ENCODE measurements at regions not wholly inside any gene's neighbourhood (a gene's known extent, or its start where the extent isn't known, plus 50 kb on each side); places are given as distances from the start of the nearest gene placed in this dataset.
"Not testable (repeated sequence)": the region's sequence is repeated elsewhere in the genome, so short reads cannot be mapped to it uniquely, and the experiment has no call there.

DNA sequence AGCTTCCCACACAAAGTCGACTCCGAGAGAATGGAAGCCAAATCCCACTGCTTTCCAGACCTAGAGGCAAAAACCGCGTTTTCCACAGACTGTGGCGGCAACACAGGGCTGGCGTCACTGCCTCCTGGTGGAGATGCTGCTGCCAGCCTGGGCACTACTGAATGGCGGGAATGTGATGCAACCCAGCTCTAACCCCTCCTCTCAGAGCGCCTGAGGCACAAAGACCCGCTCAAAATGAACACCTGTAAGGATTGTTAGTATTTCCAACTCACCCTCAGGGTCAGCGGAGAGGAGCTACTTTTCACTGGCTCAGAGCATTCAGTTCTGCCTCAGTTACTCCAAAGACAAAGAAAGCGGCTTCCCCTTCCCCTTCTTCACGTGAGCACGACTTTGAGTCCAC lies 548.0 kb upstream of the SALL3 start:
- no peak for DNase-seq

GRCh38 chr18:78433562-78433961 lies 546.1 kb upstream of the SALL3 start:
- no peak for DNase-seq

GRCh38 chr18:78436110-78436509 lies 543.5 kb upstream of the SALL3 start:
- DNase-seq, result no peak

DNA sequence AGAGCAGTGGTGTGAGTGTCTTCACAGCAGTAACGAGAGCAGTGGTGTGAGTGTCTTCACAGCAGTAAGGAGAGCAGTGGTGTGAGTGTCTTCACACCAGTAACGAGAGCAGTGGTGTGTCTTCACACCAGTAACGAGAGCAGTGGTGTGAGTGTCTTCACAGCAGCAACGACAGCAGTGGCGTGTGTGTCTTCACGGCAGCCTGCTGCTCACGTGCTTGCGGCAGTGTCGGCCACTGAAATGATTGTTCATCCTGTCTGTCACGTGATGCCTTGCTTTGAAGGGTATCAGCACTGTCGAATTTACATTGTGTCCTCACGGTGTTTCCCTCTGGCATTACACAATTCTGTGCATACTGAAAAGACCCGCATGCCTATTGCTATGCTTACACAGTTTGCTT lies 541.4 kb upstream of the SALL3 start:
- DNase-seq, result not testable (repeated sequence)

- no peak for DNase-seq
Measured at GRCh38 chr18:78445880-78446279, 533.7 kb upstream of the SALL3 start.

GRCh38 chr18:78447211-78447610 lies 532.4 kb upstream of the SALL3 start:
- no peak for DNase-seq

- DNase-seq, result no peak
Measured at GRCh38 chr18:78448106-78448505, 531.5 kb upstream of the SALL3 start.

- DNase-seq, result no peak
Measured at GRCh38 chr18:78448591-78448990, 531.0 kb upstream of the SALL3 start.

GRCh38 chr18:78454221-78454620 lies 525.4 kb upstream of the SALL3 start:
- DNase-seq, result no peak

DNA sequence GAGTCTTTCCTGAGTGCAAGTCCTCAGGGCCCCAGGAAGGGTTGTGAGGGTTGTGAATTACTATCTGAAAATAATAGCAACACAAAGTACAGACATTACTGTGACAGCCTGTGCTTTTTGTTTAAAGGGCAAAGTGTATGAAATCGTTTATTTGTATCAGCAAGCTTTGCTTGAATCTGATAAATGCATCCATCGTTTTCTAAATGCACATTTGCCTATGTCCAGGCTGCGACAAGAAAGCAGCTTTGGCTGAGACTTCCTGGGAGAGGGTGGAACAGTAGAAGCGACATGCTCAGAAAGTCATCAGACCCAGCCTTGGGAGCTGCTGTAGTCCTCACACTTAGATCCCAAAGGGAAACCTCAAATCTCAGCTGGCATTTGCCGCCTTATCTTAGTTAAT lies 524.2 kb upstream of the SALL3 start:
- no peak for DNase-seq

- no peak for DNase-seq
Measured at GRCh38 chr18:78457011-78457410, 522.6 kb upstream of the SALL3 start.

GRCh38 chr18:78457731-78458130 lies 521.9 kb upstream of the SALL3 start:
- no peak for DNase-seq

DNA sequence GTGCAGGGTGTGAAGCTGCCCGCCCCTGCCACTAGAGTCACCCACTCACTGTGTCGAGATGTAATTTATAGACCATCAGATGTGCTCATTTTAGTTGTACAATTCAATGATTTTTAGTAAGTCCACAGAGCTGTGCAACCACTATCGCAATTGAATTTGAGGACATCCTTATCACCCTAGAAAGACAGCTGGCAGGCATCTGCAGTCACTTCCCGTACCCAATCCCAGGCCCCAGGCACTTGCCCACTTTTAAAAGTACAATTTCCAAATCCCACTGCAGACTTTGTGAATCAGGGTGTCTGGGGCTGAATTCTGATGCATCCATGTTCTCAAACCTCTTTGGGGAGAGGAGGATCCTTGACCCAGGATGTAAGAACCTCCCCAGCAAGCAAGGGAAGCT lies 521.3 kb upstream of the SALL3 start:
- no peak for DNase-seq

- no peak for DNase-seq
Measured at GRCh38 chr18:78459668-78460067, 520.0 kb upstream of the SALL3 start.

- no peak for DNase-seq
Measured at GRCh38 chr18:78460558-78460957, 519.1 kb upstream of the SALL3 start.

DNA sequence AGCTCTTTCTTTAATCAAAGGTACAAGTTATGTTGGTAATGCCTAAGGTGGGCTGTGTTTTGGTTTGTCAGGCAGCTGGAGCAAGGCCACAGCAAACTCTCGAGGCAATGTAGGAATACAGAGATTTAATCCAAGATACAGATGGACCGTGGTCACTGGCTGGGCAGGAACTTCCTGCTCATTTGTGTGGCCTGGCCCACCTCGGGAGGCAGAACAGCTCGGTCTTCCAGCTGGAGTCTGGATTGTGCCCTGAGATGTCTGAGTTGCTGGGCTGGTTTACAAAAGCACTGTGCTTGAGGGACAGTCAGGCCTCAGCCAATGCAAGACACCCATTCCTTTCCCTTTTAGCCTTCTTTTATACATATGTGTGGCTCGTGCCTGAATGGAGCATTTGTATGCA lies 506.1 kb upstream of the SALL3 start:
- no peak for DNase-seq

DNA sequence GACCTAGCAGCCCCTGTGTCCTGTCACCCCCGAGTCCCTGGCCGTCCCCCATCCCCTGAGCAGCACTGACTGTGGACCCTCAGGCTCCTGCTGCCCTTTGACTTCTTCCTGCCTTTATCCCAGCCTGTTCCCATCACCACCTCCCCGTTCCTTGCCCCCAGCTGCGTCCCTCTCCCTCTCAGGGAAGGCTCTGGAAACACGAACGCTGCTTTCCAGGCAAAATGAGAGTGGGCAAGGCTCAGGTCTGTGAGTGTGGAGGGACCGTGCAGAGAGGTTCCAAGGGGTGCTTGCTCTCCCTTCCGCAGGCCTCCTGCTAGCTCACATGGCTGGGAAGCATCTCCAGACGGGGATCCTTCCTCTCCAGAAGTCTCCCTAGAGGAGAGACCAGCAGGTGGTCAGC lies 501.8 kb upstream of the SALL3 start:
- DNase-seq, result no peak

GRCh38 chr18:78479443-78479842 lies 500.2 kb upstream of the SALL3 start:
- DNase-seq, result no peak

DNA sequence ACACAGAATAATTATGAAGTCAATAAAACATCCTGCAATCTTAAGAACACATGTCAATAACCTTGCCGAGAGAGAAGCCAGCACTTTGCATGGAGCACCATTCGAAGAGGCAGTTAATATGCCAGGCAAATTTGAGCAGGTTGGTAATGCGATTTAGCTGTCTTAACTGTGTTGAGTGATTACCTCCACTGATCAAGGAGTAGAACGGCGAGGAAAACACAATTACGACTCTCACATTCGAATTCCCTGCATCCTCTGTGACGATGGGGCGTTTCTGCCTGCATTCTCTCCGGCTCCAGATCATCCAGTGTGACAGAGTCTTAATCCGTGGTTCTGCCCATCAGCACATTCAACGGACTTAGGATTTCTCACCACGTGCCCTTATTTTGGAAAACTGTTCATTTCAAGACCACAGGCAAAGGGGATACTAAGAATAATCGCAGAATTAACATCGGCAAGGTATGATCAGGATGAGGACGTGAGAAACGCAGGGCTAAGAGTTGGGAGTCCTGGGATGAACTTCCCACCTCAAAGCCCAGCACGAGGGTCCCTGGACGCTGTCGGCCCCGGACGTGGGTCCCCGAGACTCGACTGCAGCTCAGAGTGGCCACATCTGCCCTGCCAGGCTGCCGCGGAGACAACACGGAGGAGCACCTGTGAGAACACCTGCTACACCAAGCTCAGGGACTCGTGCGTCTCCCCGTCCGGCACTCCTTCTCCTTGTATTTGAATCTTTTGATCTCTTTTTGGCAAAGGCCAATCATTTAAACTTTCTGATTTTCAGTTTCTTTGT lies 499.2 kb upstream of the SALL3 start:
- no peak for DNase-seq

DNA sequence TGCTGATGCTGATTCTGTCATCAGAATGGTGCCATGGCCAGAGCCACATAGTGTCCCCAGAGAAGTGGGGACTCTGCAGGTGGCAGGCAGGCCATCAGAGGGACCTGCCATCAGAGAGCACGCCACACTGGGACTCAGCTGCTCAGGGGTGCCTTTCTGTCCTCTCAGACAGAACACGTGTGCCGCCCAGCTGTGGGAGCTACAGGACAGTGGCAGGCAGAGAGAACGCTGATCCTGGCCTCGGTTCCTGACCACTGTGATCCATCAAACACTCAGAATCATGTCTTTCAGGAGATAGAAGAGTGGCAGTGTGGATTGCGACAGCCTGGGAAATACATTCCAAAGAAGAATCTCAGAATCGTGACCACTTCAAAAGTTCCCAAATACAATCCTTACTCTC lies 497.2 kb upstream of the SALL3 start:
- DNase-seq, result no peak

DNA sequence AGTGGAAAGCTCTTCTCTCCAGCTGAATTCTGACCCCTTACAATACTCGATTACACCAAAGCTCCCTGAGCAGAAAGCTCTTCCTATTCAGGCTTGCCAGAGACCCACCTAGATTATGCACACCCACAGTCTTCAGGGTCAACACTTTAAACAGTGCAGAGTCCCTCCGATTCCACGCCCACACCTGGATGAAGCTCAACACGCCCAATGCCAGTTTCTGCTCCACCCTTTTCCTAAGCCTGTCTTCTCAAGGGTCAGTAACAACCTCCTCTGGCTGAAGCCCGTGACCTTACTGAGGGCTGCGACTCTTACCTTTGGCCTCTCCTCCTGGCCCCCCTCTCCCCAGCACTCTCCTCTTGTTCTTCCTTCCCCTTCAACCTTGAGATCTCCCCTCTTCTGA lies 492.0 kb upstream of the SALL3 start:
- DNase-seq, result no peak

DNA sequence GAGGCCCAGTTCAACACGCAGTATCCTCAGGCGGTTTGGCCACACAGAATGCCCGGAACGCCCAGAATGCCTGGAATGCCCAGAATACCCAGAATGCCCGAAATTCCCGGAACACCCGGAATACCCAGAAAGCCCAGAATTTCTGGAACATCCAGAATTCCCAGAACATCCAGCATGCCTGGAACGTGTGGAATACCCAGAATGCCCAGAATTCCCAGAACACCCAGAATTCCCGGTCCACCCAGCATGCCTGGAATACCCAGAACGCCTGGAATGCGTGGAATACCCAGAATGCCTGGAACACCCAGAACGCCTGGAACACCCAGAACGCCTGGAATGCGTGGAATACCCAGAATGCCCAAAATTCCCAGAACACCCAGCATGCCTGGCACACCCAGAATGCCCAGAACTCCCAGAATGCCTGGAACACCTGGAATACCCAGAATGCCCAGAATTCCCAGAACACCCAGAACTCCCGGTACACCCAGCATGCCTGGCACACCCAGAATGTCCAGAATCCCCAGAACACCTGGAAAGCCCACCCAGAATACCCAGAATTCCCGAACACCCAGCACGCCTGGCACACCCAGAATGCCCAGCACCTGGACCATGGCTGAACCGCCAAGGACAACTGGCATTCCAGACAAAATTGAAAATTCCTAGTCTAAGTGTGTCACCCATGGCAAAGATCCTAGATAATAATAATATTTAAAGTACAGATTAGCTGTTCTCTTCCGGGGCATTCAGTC lies 487.4 kb upstream of the SALL3 start:
- no peak for DNase-seq

DNA sequence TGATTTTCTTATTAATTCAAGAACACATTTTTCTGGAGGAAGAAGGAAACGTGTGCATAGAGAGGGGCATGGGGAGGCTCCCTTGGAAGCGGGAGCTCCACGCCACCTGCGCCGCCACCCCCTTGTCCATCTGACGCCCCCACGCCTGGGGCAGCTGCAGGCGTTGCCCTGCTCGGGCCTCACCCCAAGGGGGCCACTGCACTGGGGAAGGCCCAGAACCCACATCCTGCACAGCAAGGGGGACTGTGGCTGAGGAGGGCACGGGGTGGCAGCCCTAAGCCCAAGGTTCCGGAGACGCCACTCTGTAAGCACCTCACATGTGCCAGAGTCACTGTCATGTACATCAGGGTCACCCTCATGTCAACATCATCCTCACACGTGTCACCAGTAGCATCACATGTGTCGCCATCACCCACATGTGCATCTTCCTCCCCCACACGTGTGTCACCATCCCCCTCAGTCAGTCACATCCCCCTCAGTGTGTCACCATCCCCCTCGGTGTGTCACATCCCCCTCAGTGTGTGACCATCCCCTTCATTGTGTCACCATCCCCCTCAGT lies 486.7 kb upstream of the SALL3 start:
- no peak for DNase-seq

- not testable (repeated sequence) for DNase-seq
Measured at GRCh38 chr18:78493490-78493889, 486.1 kb upstream of the SALL3 start.
